Esophagus squamous epithelium (tissue), 5 donors: ENCODE measurements at regions not wholly inside any gene's neighbourhood (a gene's known extent, or its start where the extent isn't known, plus 50 kb on each side); places are given as distances from the start of the nearest gene placed in this dataset.

Experiments
- DNase-seq: peaks from one replicate; lab custom pipeline; 2025; lab: John Stamatoyannopoulos, UW
- H3K27ac ChIP-seq, 4 donors: fragments of 200-600 bp; sonication (generic); one replicate each; pipeline ENCODE4 v1.5.1; 2016 to 2019; ENCODE audit warnings: mild to moderate bottlenecking in 1 of 4
- H3K27me3 ChIP-seq, 4 donors: fragments of 200-600 bp; sonication (generic); 1 replicate in 3 of 4; 2 replicates in 1 of 4; pipeline versions ENCODE4 v1.5.1 to v1.6.0; 2017 to 2021; ENCODE audit warnings: antibody characterized with exemption in 1 of 4
- H3K36me3 ChIP-seq, 3 donors: fragments of 200-600 bp; sonication (generic); one replicate each; pipeline ENCODE4 v1.5.1; 2016 to 2019
- H3K4me1 ChIP-seq, 3 donors: fragments of 200-600 bp; sonication (generic); one replicate each; pipeline ENCODE4 v1.5.1; 2017 to 2019
- H3K4me3 ChIP-seq, 4 donors: fragments of 200-600 bp; sonication (generic); 1 replicate in 3 of 4; 2 replicates in 1 of 4; pipeline ENCODE4 v1.5.1; 2016 to 2019; ENCODE audit warnings: mild to moderate bottlenecking in 2 of 4, moderate library complexity in 1 of 4
- H3K9me3 ChIP-seq, 3 donors: fragments of 200-600 bp; sonication (generic); one replicate each; pipeline ENCODE4 v1.5.1; 2016 to 2019
- POLR2A ChIP-seq, 4 donors: fragments of 450-650 bp; IDR thresholded peaks; one replicate each; pipeline ENCODE4 v1.6.1; 2017; ENCODE audit warnings: antibody characterized with exemption in 4 of 4, mild to moderate bottlenecking in 4 of 4, moderate library complexity in 3 of 4
- WGBS, 2 donors: methylation state at CpG; one replicate each; pipeline ENCODE4 v1.1.5; 2018; 5-methylcytosine and 5-hydroxymethylcytosine counted together
- intact Hi-C: fragments of 100-400 bp; cut with DNase I; formaldehyde crosslinking; loops from one replicate; pipeline ENCODE4 v1.15.0; 2022
- TF ChIP-seq, protein P1 (sequence below), 6 experiments: fragments of 450-650 bp in 4 of 6; fragments of 200-600 bp in 2 of 6; sonication (generic) in 2 of 6; IDR thresholded peaks; one replicate each; pipeline ENCODE4 v1.5.1; 2016 to 2019; ENCODE audit warnings: antibody characterized with exemption in 6 of 6, mild to moderate bottlenecking in 4 of 6, moderate library complexity in 4 of 6
- donor health status: DM: yes; HTN: yes; CAD: no.

GRCh38 chr9:115367780-115368525 is 250.0 kb upstream of the TNC start:
- no peak for DNase-seq
- WGBS, 2 donors: 71 to 73% methylated on average over 2 of the region's 2 CpGs

DNA sequence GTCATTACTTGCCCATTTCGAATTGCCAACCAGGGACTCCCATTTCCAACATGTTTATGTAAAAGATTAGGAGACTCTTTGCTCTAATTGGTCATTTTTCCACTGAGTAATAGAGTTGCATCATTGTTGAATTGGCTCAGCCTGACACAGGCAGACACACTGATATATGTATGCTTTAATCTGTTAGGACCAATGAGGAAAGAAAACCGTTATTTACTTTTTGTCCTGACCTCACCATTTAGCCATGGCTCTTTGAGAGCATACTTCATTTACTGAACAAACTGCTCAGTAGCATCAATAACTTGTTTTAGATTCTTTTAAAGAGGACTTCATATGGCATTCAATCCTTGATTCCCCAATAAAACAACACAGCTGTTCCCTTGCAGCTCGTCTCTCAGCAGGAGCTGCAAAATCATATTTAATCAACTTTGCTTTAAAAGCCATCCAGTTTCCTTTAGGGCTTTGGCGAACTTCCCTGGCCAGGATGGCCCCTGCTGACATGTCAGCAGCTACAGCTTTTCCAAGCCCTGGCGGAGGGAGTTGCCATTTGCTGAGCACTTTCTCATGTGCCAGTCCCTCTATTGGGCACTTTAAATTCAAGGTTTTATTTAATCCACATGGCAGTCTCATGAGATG is 251.5 kb upstream of the TNC start:
- no peaks in the 10 kb centered on the region for H3K27me3 ChIP-seq
- no peaks in the 10 kb centered on the region for H3K36me3 ChIP-seq
- intact Hi-C loops: no loop called here
- no peaks in the 10 kb centered on the region for H3K9me3 ChIP-seq
- peaks cover 0 to 32% (median 22%) of the 10 kb centered on the region in 3 donors for H3K4me1 ChIP-seq
- H3K27ac ChIP-seq: peak overlapping the region in 3 of 4 donors; percentile 33 to 57 (median 57)
- H3K4me3 ChIP-seq: no peak overlapping the region
- 21 to 24% methylated on average over 5 of the region's 5 CpGs for WGBS, 2 donors
- TF ChIP-seq POLR2A (IDR thresholded peaks at IDR 0.05): no peak
- DNase-seq: no peak

More at GRCh38 chr9:115367780-115368525, 250.0 kb upstream of the TNC start:
- Histone ChIP-seq H3K9me3 (no peaks in the 10 kb centered on the region), H3K36me3 (no peaks in the 10 kb centered on the region), H3K4me1 (peaks cover 0 to 20% (median 19%) of the 10 kb centered on the region in 3 donors), H3K27me3 (no peaks in the 10 kb centered on the region), H3K27ac (peak overlapping the region in 1 of 4 donors; percentile 48), H3K4me3 (no peak overlapping the region)
- intact Hi-C loops: no loop called here
- TF ChIP-seq, protein P1, sequence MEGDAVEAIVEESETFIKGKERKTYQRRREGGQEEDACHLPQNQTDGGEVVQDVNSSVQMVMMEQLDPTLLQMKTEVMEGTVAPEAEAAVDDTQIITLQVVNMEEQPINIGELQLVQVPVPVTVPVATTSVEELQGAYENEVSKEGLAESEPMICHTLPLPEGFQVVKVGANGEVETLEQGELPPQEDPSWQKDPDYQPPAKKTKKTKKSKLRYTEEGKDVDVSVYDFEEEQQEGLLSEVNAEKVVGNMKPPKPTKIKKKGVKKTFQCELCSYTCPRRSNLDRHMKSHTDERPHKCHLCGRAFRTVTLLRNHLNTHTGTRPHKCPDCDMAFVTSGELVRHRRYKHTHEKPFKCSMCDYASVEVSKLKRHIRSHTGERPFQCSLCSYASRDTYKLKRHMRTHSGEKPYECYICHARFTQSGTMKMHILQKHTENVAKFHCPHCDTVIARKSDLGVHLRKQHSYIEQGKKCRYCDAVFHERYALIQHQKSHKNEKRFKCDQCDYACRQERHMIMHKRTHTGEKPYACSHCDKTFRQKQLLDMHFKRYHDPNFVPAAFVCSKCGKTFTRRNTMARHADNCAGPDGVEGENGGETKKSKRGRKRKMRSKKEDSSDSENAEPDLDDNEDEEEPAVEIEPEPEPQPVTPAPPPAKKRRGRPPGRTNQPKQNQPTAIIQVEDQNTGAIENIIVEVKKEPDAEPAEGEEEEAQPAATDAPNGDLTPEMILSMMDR (IDR thresholded peaks at IDR 0.05): no peak
- TF ChIP-seq POLR2A (IDR thresholded peaks at IDR 0.05): no peak

- peak overlapping the region in 3 of 4 donors; percentile 22 to 51 (median 34) for H3K27ac ChIP-seq
- H3K4me1 ChIP-seq: peaks cover 0 to 31% (median 20%) of the 10 kb centered on the region in 3 donors
- intact Hi-C loops: no loop called here
- no peak overlapping the region for H3K4me3 ChIP-seq
- WGBS, 2 donors: 33 to 53% methylated on average over 6 of the region's 6 CpGs
- DNase-seq: no peak
- no peaks in the 10 kb centered on the region for H3K9me3 ChIP-seq
- H3K36me3 ChIP-seq: no peaks in the 10 kb centered on the region
- H3K27me3 ChIP-seq: no peaks in the 10 kb centered on the region
- no peak for TF ChIP-seq POLR2A (IDR thresholded peaks at IDR 0.05)
- TF ChIP-seq, protein P1 (IDR thresholded peaks at IDR 0.05): peak in 3 of 6 experiments; percentile 31 to 57 (median 33)
Observed at GRCh38 chr9:115373000-115373709, 255.2 kb upstream of the TNC start.

GRCh38 chr9:115373710-115374045 is 255.7 kb upstream of the TNC start:
- Histone ChIP-seq H3K27ac (peak overlapping the region in 1 of 4 donors; percentile 8), H3K9me3 (no peaks in the 10 kb centered on the region), H3K4me3 (no peak overlapping the region), H3K36me3 (no peaks in the 10 kb centered on the region), H3K4me1 (peaks cover 0 to 26% (median 15%) of the 10 kb centered on the region in 3 donors), H3K27me3 (no peaks in the 10 kb centered on the region)
- no peak for DNase-seq
- intact Hi-C loops: no loop called here
- TF ChIP-seq, protein P1 (IDR thresholded peaks at IDR 0.05): no peak
- no peak for TF ChIP-seq POLR2A (IDR thresholded peaks at IDR 0.05)

- Histone ChIP-seq H3K36me3 (no peaks in the 10 kb centered on the region), H3K4me3 (no peak overlapping the region), H3K4me1 (peaks cover 0 to 17% (median 4%) of the 10 kb centered on the region in 3 donors), H3K27ac (no peak overlapping the region), H3K9me3 (no peaks in the 10 kb centered on the region), H3K27me3 (no peaks in the 10 kb centered on the region)
- WGBS, 2 donors: 45 to 55% methylated on average over 4 of the region's 4 CpGs
- no peak for TF ChIP-seq POLR2A (IDR thresholded peaks at IDR 0.05)
- TF ChIP-seq, protein P1 (IDR thresholded peaks at IDR 0.05): no peak
- intact Hi-C loops: no loop called here
- DNase-seq: no peak
Observed at GRCh38 chr9:115374724-115375268, 256.8 kb upstream of the TNC start.
